ENCODE measurements at regions not wholly inside any gene's neighbourhood (a gene's known extent, or its start where the extent isn't known, plus 50 kb on each side); places are given as distances from the start of the nearest gene placed in this dataset.

DNA sequence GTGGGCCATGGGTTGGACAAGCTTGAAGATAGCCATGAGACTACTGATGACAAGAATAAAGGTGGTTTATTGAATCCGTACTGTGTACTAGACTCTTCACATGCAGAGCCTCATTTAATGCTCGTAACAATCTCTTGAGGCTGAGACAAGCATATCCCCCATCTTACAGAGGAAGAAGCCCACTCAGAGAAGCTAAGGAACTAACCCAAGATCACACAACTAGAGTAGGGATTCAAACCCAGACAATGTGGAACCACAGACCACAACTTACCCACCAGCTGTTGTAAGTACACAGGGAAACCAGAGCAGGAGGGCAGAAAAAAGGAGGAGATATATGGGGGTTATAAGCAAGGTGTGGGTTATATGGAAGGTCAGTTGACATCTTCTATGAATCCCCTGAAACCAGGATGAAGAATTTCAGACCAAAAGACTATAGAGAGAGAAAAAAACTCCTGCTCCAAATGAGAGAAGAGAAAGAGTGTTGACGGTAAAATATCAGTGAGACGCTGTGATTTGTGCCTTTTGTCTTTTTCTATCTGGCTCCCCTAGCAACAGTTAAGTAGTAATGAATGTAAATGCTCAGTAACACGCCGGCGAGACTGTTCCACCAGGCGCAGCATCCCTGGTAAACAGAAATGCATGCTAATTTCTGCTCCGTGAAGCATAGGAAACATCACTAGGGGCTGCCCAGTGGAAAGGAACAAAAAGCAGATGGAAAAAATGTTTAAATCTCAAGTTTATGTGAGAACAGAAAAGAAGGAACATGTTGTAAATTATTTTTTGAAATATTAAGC, 80.1 kb upstream of the SLC22A16 start:
- Histone ChIP-seq H3K23ac (ENCODE audit: low read depth, low read length) (no peak overlapping the region), H3K4me2 (ENCODE audit: low read depth, low read length) (no peak overlapping the region), H4K8ac (ENCODE audit: low read depth in 2 of 2, low read length in 2 of 2) (no peak overlapping the region), H2BK20ac (ENCODE audit: low read depth, low read length) (no peak overlapping the region), H3K4me1 (ENCODE audit: control insufficient read depth, insufficient read depth, low read length) (no peaks in the 10 kb centered on the region), H3K9me3 (ENCODE audit: control insufficient read depth, insufficient read depth, low read length) (peaks cover 5% of the 10 kb centered on the region), H4K20me1 (ENCODE audit: insufficient read depth, low read length) (no peaks in the 10 kb centered on the region), H2BK15ac (ENCODE audit: low read depth, low read length) (no peak overlapping the region), H3K36me3 (ENCODE audit: control insufficient read depth, insufficient read depth, low read length) (no peaks in the 10 kb centered on the region), H3K79me1 (ENCODE audit: low read depth in 1 of 2, low read length in 2 of 2) (no peaks in the 10 kb centered on the region), H3K4ac (ENCODE audit: low read depth, low read length) (no peak overlapping the region), H3K56ac (ENCODE audit: extremely low read depth, insufficient read depth, low read length) (no peak overlapping the region), H2AK9ac (replicated peaks; ENCODE audit: low read depth, low read length, poor library complexity) (no peak overlapping the region), H3K27me3 (ENCODE audit: control insufficient read depth, insufficient read depth, low read length) (no peaks in the 10 kb centered on the region; the same call in 1 of the 2 replicates), H3K9ac (ENCODE audit: low read depth, low read length) (no peak overlapping the region), H3K9me1 (ENCODE audit: insufficient read depth, low read length) (no peaks in the 10 kb centered on the region), H2AFZ (replicated peaks; ENCODE audit: low read length, poor library complexity) (no peak overlapping the region), H4K5ac (ENCODE audit: low read depth, low read length) (no peak overlapping the region), H2BK120ac (ENCODE audit: low read depth, low read length) (no peak overlapping the region), H4K91ac (ENCODE audit: insufficient read depth, low read depth, low read length) (no peak overlapping the region), H2BK5ac (ENCODE audit: low read depth, low read length, poor library complexity, severe bottlenecking) (no peak overlapping the region), H3K18ac (ENCODE audit: low read depth, low read length) (no peak overlapping the region), H2AK5ac (ENCODE audit: low read depth, low read length) (no peak overlapping the region), H3K4me3 (ENCODE audit: insufficient read depth, low read depth, low read length) (no peak overlapping the region), H3K27ac (ENCODE audit: insufficient read depth, low read length) (no peak overlapping the region), H3K14ac (replicated peaks; ENCODE audit: low read depth, low read length) (no peak overlapping the region)
- POLR2A ChIA-PET (ENCODE audit: unreplicated experiment) = no interaction called here
- intact Hi-C loops (cut with micrococcal nuclease) (no loop called here), dilution Hi-C loops (cut with HindIII; ENCODE audit: low sequenced_read_pairs, unreplicated experiment) (no loop called here), in situ Hi-C loops (cut with MboI; ENCODE audit: low sequenced_read_pairs) (no loop called here)
- TF ChIP-seq RAD21 (IDR thresholded peaks at IDR 0.05; ENCODE audit: low read length) (no peak), RFX5 (IDR thresholded peaks at IDR 0.05; ENCODE audit: low read depth, low read length) (no peak)
- no CpG with 5 or more reads among the region's 9 CpGs for WGBS, 2 experiments (ENCODE audit: extremely low coverage in 2 of 2, insufficient read length in 1 of 2)
- ATAC-seq (ENCODE audit: low read depth) (no peak), DNase-seq (no peak)
- CTCF ChIA-PET = no interaction called here
- BruUV-seq (replicated peaks) = no TSS peak
